H7 (cell line): ENCODE measurements at regions not wholly inside any gene's neighbourhood (a gene's known extent, or its start where the extent isn't known, plus 50 kb on each side); places are given as distances from the start of the nearest gene placed in this dataset.

Experiments used
- DNase-seq: peaks from one replicate; pipeline ENCODE4 v3.0.0; 2012
- H3K27me3 ChIP-seq: 2 replicates; pipeline ENCODE4 v1.6.0; 2011; ENCODE audit warnings: mild to moderate bottlenecking, low read length; ENCODE audit not compliant: control insufficient read depth, insufficient read depth
- H3K36me3 ChIP-seq: replicated peaks from 2 replicates; pipeline ENCODE4 v1.5.1; 2011; ENCODE audit warnings: low read length; ENCODE audit not compliant: control insufficient read depth, insufficient read depth
- H3K4me3 ChIP-seq: 2 replicates; pipeline ENCODE4 v1.5.1; 2011; ENCODE audit warnings: low read depth, mild to moderate bottlenecking, control low read depth, low read length, moderate library complexity; ENCODE audit not compliant: insufficient read depth

DNA sequence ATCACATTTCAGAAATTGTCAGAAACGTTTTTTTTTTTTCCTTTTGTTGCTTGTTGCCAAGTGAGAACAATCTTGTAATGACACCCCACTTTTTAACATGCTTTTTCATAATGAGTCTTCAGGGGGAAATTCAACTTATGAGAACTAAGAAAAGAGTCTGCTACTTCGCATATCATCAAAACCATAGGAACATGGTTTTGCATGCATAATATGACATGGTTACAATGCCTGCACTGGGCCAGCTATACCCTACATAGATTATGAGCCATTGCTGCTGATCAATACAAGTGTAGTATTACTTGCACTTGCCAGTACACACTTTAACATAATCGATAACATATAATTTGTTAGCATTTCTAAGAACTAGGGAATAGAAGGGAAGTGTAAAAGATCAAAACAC lies 191.0 kb upstream of the NBEA start:
- no peak for DNase-seq
- no peak overlapping the region for H3K4me3 ChIP-seq
- no peaks in the 10 kb centered on the region for H3K36me3 ChIP-seq
- no peaks in the 10 kb centered on the region for H3K27me3 ChIP-seq

DNA sequence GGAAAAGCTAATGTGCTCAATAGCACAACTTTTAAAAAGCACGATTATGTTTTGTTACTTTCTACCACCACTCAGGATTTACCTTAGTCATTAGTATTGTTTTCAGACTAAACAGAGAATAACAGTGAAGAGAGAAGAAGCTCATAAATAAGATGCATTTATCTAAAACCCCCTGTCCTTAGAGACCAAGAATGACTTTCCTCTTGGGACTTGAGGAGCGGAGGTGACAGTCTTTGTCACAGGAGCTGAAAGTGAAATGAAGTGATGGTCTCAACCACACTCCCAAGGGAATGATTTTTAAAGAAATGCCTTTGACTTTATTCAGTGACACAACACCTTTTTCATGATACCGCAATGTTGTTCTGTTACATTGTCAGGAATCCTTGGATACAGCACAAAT lies 190.6 kb upstream of the NBEA start:
- no peaks in the 10 kb centered on the region for H3K27me3 ChIP-seq
- H3K4me3 ChIP-seq = no peak overlapping the region
- DNase-seq = no peak
- H3K36me3 ChIP-seq = no peaks in the 10 kb centered on the region

- H3K36me3 ChIP-seq = no peaks in the 10 kb centered on the region
- H3K27me3 ChIP-seq = no peaks in the 10 kb centered on the region
- no peak for DNase-seq
- H3K4me3 ChIP-seq = no peak overlapping the region
These were observed 189.6 kb upstream of the NBEA start for GRCh38 chr13:34752283-34752960.

- Histone ChIP-seq H3K4me3 (no peak overlapping the region), H3K36me3 (no peaks in the 10 kb centered on the region), H3K27me3 (no peaks in the 10 kb centered on the region)
- no peak for DNase-seq
These were observed 185.9 kb upstream of the NBEA start for GRCh38 chr13:34756136-34756535.

- Histone ChIP-seq H3K27me3 (no peaks in the 10 kb centered on the region), H3K4me3 (no peak overlapping the region), H3K36me3 (no peaks in the 10 kb centered on the region)
- no peak for DNase-seq
These were observed 185.5 kb upstream of the NBEA start for GRCh38 chr13:34756572-34756971.

DNA sequence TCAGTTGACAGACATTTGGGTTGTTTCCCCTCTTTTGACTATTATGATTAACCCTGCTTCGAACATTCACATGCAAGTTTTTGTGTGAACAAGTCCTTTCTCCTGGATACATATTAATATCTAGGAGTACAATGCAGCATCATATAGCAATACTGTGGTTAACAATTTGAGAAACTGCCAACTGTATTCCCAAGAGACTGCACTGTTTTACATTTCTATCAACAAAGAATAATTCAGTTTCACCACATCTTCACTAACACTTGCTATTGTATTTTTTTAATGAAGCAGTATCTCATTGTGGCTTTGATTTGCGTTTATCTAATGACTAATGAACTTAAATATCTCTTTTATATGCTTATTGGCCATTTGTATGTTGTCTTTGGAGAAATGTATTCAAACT lies 184.6 kb upstream of the NBEA start:
- Histone ChIP-seq H3K27me3 (no peaks in the 10 kb centered on the region), H3K36me3 (no peaks in the 10 kb centered on the region), H3K4me3 (no peak overlapping the region)
- DNase-seq = no peak

DNA sequence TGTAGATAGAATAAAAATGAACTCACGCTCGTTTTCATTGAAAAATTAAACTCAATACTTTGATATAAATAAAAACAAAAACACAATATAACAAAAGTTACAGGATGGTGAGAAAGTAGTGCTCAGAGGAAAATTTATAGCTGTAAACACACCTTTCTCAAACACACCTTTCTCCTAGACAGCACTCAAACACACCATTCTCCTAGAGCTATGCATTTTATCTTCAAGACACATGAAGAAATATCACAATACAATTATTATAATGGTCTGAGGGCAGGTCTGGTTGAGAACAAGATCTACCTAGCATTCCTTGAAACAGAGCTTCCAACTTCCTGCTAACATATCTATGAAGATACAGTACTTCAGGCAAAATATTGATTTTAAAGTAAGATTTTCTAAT lies 183.4 kb upstream of the NBEA start:
- H3K36me3 ChIP-seq = no peaks in the 10 kb centered on the region

DNA sequence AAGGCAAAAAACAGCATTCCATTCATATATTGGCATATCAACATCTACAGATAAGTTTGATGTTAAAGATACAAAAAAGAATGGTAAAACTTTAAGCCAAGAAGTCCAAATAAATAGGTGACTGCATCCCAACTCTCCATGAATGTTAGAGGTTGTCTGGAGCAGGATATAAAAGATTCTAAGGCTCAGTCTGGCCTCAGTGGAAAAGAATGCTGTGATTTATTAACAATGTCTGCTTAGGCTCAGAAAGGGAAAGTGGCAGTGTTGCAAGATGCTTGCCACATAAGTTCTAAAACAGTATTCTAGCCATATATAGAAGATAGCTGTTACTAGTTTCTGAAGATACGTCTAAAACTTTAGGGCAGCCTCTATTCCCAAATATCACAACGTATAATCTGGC lies 179.8 kb upstream of the NBEA start:
- no peaks in the 10 kb centered on the region for H3K27me3 ChIP-seq
- H3K4me3 ChIP-seq = no peak overlapping the region
- no peak for DNase-seq
- H3K36me3 ChIP-seq = no peaks in the 10 kb centered on the region

More for the DNA sequence above, 183.4 kb upstream of the NBEA start:
- Histone ChIP-seq H3K4me3 (no peak overlapping the region), H3K27me3 (no peaks in the 10 kb centered on the region)
- no peak for DNase-seq

DNA sequence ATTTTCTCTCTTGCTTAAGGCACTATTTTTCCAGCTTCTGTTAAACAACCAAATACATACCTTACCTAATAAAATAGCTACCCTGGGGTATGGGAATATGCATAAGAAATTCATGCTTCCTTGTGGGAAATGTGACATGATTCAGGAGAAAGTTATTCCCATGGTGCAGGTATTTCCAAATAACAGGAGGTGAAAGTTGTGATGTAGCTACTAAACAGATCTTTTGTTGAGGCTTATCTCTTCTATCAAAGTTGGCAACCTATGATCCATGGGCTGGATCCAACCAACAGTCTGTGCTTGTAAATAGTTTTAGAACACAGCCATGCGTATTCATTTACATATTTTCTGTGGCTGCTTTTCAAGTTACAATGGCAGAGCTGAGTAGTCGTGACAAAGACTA lies 177.8 kb upstream of the NBEA start:
- Histone ChIP-seq H3K4me3 (no peak overlapping the region), H3K27me3 (no peaks in the 10 kb centered on the region), H3K36me3 (no peaks in the 10 kb centered on the region)
- no peak for DNase-seq

DNA sequence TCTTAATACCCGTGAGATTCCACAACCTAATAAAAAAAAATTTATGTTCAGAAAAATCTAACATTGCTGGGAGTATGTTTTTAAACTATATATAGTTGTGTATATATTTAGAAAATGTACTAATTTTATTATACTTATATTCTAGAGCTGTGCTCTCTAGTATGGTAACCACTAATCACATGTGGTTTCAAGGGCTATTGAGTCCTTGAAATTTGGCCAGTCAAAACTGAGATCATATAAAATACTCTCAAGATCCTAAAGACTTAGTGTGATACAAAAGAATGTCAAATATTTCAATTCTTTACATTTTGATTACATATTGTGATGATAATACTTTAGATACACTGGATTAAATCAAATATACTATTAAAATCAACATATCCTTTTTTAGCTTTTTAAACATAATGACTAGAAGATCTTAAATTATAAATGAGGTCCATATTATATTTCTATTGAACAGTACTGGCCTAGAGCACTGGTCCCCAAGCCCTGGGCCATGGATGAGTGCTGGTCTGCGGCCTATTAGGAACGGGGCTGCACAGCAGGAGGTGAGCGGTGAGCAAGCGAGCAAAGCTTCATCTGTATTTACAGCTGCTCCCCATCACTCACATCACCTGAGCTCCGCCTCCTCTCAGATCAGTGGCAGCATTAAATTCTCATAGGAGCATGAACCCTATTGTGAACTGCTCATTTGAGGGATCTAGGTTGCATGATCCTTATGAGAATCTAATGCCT lies 176.5 kb upstream of the NBEA start:
- no peaks in the 10 kb centered on the region for H3K36me3 ChIP-seq
- H3K27me3 ChIP-seq = no peaks in the 10 kb centered on the region
- H3K4me3 ChIP-seq = no peak overlapping the region
- no peak for DNase-seq

- DNase-seq = no peak
- no peaks in the 10 kb centered on the region for H3K36me3 ChIP-seq
- no peak overlapping the region for H3K4me3 ChIP-seq
- H3K27me3 ChIP-seq = no peaks in the 10 kb centered on the region
These were observed 174.3 kb upstream of the NBEA start for GRCh38 chr13:34767778-34768177.

DNA sequence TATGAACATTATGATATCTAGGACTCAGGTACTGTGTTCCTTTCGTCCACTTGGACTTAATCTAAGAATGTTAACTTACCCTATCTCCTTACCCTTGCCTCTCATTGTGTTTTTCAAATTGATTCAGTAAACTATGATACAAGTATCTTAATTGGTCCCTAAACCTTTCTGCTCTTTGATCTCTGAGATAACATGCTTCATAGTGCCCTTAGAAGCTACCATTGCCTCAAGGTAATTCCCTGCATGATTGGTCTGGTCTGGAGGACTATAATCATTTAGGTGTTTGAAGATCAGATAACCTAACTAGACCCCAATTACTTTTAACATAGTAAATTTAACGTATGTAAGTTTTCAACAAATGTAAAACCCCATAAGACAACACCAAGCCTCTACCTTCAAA lies 169.9 kb upstream of the NBEA start:
- Histone ChIP-seq H3K36me3 (no peaks in the 10 kb centered on the region), H3K4me3 (no peak overlapping the region), H3K27me3 (no peaks in the 10 kb centered on the region)
- no peak for DNase-seq

GRCh38 chr13:34772881-34773280 lies 169.2 kb upstream of the NBEA start:
- no peak overlapping the region for H3K4me3 ChIP-seq
- DNase-seq = no peak
- no peaks in the 10 kb centered on the region for H3K27me3 ChIP-seq
- H3K36me3 ChIP-seq = no peaks in the 10 kb centered on the region

DNA sequence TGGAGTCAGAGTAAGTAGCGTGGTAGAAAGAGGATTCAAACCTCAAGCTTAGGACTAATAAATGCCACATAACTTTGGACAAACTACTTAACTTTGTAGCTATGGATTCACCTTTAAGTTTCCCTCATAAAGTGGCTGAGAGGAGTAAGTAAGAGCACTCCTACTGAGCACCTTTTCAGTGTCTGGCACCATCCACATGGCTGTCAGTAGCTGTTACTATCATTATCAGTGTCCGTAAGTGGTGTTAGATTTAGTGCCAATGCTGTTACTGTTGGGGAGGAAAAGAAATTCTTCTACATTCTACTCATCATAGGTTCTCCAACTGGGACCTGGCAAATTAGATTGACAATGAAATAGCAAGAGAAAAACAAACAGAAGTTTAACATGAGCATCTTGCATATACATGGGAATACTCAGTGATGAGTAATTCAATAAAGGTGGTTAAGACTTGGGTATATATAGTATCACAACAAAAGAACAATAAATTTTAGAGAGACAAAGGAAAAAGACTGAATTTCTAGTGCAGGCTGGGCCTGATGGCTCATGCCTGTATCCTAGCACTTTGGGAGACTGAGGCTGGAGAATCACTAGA lies 165.6 kb upstream of the NBEA start:
- Histone ChIP-seq H3K4me3 (no peak overlapping the region), H3K36me3 (no peaks in the 10 kb centered on the region), H3K27me3 (no peaks in the 10 kb centered on the region)
- no peak for DNase-seq
